ENCODE measurements at regions not wholly inside any gene's neighbourhood (a gene's known extent, or its start where the extent isn't known, plus 50 kb on each side); places are given as distances from the start of the nearest gene placed in this dataset.
"Not testable (repeated sequence)": the region's sequence is repeated elsewhere in the genome, so short reads cannot be mapped to it uniquely, and the experiment has no call there.

GRCh38 chr6:68087399-68088133 lies 547.5 kb upstream of the ADGRB3 start:
- TF ChIP-seq CTCF (IDR thresholded peaks at IDR 0.05) = no peak
- Mint-ChIP-seq H3K4me1 (no peaks in the 10 kb centered on the region), H3K27ac (no peak overlapping the region), H3K36me3 (ENCODE audit: low read depth) (no peaks in the 10 kb centered on the region), H3K9me3 (peaks cover 3% of the 10 kb centered on the region), H3K4me3 (no peak overlapping the region), H3K27me3 (no peaks in the 10 kb centered on the region)
- ATAC-seq (ENCODE audit: low read depth) (no peak), DNase-seq (no peak)
- POLR2A ChIA-PET = no interaction called here
- intact Hi-C loops (cut with micrococcal nuclease) = no loop called here
- CTCF ChIA-PET = no interaction called here

GRCh38 chr6:68086199-68086598 lies 548.9 kb upstream of the ADGRB3 start:
- DNase-seq = no peak
- H3K36me3 Mint-ChIP-seq (ENCODE audit: low read depth) = no peaks in the 10 kb centered on the region
- H3K27me3 Mint-ChIP-seq = no peaks in the 10 kb centered on the region

GRCh38 chr6:68085599-68085998 lies 549.5 kb upstream of the ADGRB3 start:
- H3K4me1 Mint-ChIP-seq; H3K27me3 Mint-ChIP-seq; DNase-seq; H3K27ac Mint-ChIP-seq; intact Hi-C loops (cut with micrococcal nuclease); ATAC-seq (ENCODE audit: low read depth); H3K4me3 Mint-ChIP-seq; H3K36me3 Mint-ChIP-seq (ENCODE audit: low read depth); H3K9me3 Mint-ChIP-seq; POLR2A ChIA-PET; CTCF ChIA-PET: not testable (repeated sequence)

More at GRCh38 chr6:68086199-68086598, 548.9 kb upstream of the ADGRB3 start:
- Mint-ChIP-seq H3K27ac (no peak overlapping the region), H3K9me3 (peaks cover 3% of the 10 kb centered on the region), H3K4me1 (no peaks in the 10 kb centered on the region), H3K4me3 (no peak overlapping the region)
- POLR2A ChIA-PET = no interaction called here
- no peak for ATAC-seq (ENCODE audit: low read depth)
- CTCF ChIA-PET = no interaction called here
- no peak for TF ChIP-seq CTCF (IDR thresholded peaks at IDR 0.05)
- intact Hi-C loops (cut with micrococcal nuclease) = no loop called here

- Mint-ChIP-seq H3K4me3 (no peak overlapping the region), H3K4me1 (no peaks in the 10 kb centered on the region), H3K9me3 (peaks cover 6% of the 10 kb centered on the region), H3K27me3 (no peaks in the 10 kb centered on the region), H3K36me3 (ENCODE audit: low read depth) (no peaks in the 10 kb centered on the region), H3K27ac (no peak overlapping the region)
- TF ChIP-seq CTCF (IDR thresholded peaks at IDR 0.05) = no peak
- DNase-seq (no peak), ATAC-seq (ENCODE audit: low read depth) (no peak)
- ChIA-PET CTCF (no interaction called here), POLR2A (no interaction called here)
- intact Hi-C loops (cut with micrococcal nuclease) = no loop called here
Observed at GRCh38 chr6:68082086-68082485, 553.0 kb upstream of the ADGRB3 start.

GRCh38 chr6:68080074-68080473 lies 555.0 kb upstream of the ADGRB3 start:
- Mint-ChIP-seq H3K27me3 (no peaks in the 10 kb centered on the region), H3K4me1 (no peaks in the 10 kb centered on the region)

More at GRCh38 chr6:68080074-68080473, 555.0 kb upstream of the ADGRB3 start:
- ChIA-PET CTCF (interaction anchor here (0.6 kb wide), 1 partner anchor 9 kb away, joined by 3 read pairs; no protein-coding TSS in a partner anchor), POLR2A (no interaction called here)
- Mint-ChIP-seq H3K9me3 (peaks cover 4% of the 10 kb centered on the region), H3K4me3 (no peak overlapping the region), H3K36me3 (ENCODE audit: low read depth) (no peaks in the 10 kb centered on the region), H3K27ac (no peak overlapping the region)
- no peak for TF ChIP-seq CTCF (IDR thresholded peaks at IDR 0.05)
- no peak for ATAC-seq (ENCODE audit: low read depth)
- no peak for DNase-seq
- intact Hi-C loops (cut with micrococcal nuclease) = no loop called here

Data from activated B cell treated with CpG ODN at 0.5 μM for 24 hours (primary cell).